T-cell (primary cell): ENCODE measurements at regions not wholly inside any gene's neighbourhood (a gene's known extent, or its start where the extent isn't known, plus 50 kb on each side); places are given as distances from the start of the nearest gene placed in this dataset.

ENCODE experiments used
- ATAC-seq, 4 experiments: fragments of 200-7000 bp in 3 of 4; fragments of 150-1000 bp in 1 of 4; cut with Tn5 transposase; replicated peaks in 1 of 4; 1 replicate in 3 of 4; 2 replicates in 1 of 4; pipeline ENCODE4 v1.10.0; 2021; ENCODE audit warnings: moderate library complexity in 3 of 4, mild to moderate bottlenecking in 2 of 4, moderate number of reproducible peaks in 1 of 4
- CTCF ChIA-PET, 2 donors: fragments of 300-600 bp; sonication (Branson Sonifier 250); formaldehyde crosslinking; loops; one replicate each; lab custom pipeline; 2022; ENCODE audit warnings: antibody characterized with exemption in 2 of 2; lab: Charles Lee
- POLR2A ChIA-PET, 2 donors: fragments of 300-600 bp; sonication (Branson Sonifier 250); formaldehyde crosslinking; loops; one replicate each; lab custom pipeline; 2022; ENCODE audit warnings: antibody characterized with exemption in 2 of 2; lab: Charles Lee
- DNase-seq, 35 experiments: peaks; one replicate each; pipeline versions ENCODE4 v3.0.0 to v3.0.0-alpha.2; 2013 to 2023
- H3K27ac ChIP-seq: one replicate; pipeline ENCODE4 v1.5.1; 2013; ENCODE audit warnings: low read length
- H3K27me3 ChIP-seq, 2 experiments: replicated peaks in 1 of 2; 1 replicate in 1 of 2; 2 replicates in 1 of 2; pipeline versions ENCODE4 v1.6.1 to v1.7.0; 2013; ENCODE audit warnings: low read length in 1 of 2, mixed read lengths in 1 of 2; ENCODE audit not compliant: control insufficient read depth in 2 of 2, insufficient read depth in 2 of 2; ENCODE audit errors: extremely low read depth in 1 of 2
- H3K36me3 ChIP-seq, 2 donors: 1 replicate in 1 of 2; 2 replicates in 1 of 2; pipeline versions ENCODE4 v1.6.1 to v1.7.0; 2013; ENCODE audit warnings: low read length in 1 of 2; ENCODE audit not compliant: control insufficient read depth in 2 of 2, insufficient read depth in 1 of 2; ENCODE audit errors: extremely low read depth in 1 of 2
- H3K4me1 ChIP-seq, 2 experiments: 1 replicate in 1 of 2; 2 replicates in 1 of 2; pipeline versions ENCODE4 v1.6.1 to v1.7.0; 2013; ENCODE audit warnings: low read length in 2 of 2, mixed read lengths in 1 of 2; ENCODE audit not compliant: insufficient read depth in 2 of 2, control insufficient read depth in 1 of 2; ENCODE audit errors: extremely low read depth in 1 of 2
- H3K4me3 ChIP-seq, 2 donors: 1 replicate in 1 of 2; 2 replicates in 1 of 2; pipeline versions ENCODE4 v1.5.1 to v1.7.0; 2013; ENCODE audit warnings: mild to moderate bottlenecking in 2 of 2, low read length in 1 of 2, moderate library complexity in 1 of 2; ENCODE audit not compliant: control insufficient read depth in 1 of 2; ENCODE audit errors: extremely low read depth in 1 of 2
- H3K9me3 ChIP-seq: 2 replicates; pipeline ENCODE4 v1.7.0; 2013
- H3K27ac Mint-ChIP-seq, 2 donors: one replicate each; pipeline ENCODE4 v1.8.0; 2020 to 2021; ENCODE audit warnings: mild to moderate bottlenecking in 2 of 2, mixed read lengths in 2 of 2
- H3K27me3 Mint-ChIP-seq, 2 donors: one replicate each; pipeline ENCODE4 v1.8.0; 2021 to 2022; ENCODE audit warnings: mixed read lengths in 2 of 2
- H3K36me3 Mint-ChIP-seq: one replicate; pipeline ENCODE4 v1.8.0; 2021; ENCODE audit warnings: mixed read lengths
- H3K4me1 Mint-ChIP-seq, 3 donors: one replicate each; pipeline ENCODE4 v1.8.0; 2020 to 2022; ENCODE audit warnings: mixed read lengths in 3 of 3, mild to moderate bottlenecking in 1 of 3
- H3K4me3 Mint-ChIP-seq, 3 donors: one replicate each; pipeline ENCODE4 v1.8.0; 2020 to 2022; ENCODE audit warnings: mild to moderate bottlenecking in 3 of 3, mixed read lengths in 3 of 3, moderate library complexity in 3 of 3
- H3K9me3 Mint-ChIP-seq, 3 donors: one replicate each; pipeline ENCODE4 v1.8.0; 2020 to 2022; ENCODE audit warnings: mixed read lengths in 3 of 3
- WGBS: methylation state at CpG from one replicate; pipeline ENCODE4 v1.1.5; 2013; ENCODE audit warnings: missing lambda C conversion rate; ENCODE audit not compliant: insufficient coverage; 5-methylcytosine and 5-hydroxymethylcytosine counted together

DNA sequence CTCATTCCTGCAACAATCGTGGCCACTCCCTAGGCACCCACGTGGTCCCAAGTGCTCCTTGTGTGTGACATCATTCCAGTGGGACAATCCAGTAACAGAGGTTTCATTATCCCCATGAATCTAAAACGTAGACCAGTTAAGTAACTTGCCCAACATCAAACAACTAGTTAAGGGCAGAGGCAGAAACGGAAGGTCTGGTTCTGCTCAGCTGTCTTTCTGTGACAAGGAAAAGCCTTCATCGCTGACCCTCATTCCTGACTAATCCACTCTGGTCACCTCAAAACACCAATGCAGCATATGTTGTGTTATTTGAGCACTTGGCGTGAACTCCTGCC lies 261.4 kb upstream of the JARID2 start:
- 75% methylated on average over 5 of the region's 6 CpGs for WGBS
- H3K36me3 ChIP-seq, result no peaks in the 10 kb centered on the region
- ATAC-seq, result no peak
- no peak overlapping the region for H3K27ac ChIP-seq
- DNase-seq, result no peak
- CTCF ChIA-PET, result no interaction called here
- H3K4me3 ChIP-seq, result no peak overlapping the region
- peaks cover 0 to 9% of the 10 kb centered on the region in 2 experiments for H3K27me3 ChIP-seq
- H3K36me3 Mint-ChIP-seq, result no peaks in the 10 kb centered on the region
- H3K4me3 Mint-ChIP-seq, result no peak overlapping the region
- H3K9me3 Mint-ChIP-seq, result no peaks in the 10 kb centered on the region
- no peak overlapping the region for H3K27ac Mint-ChIP-seq
- no peaks in the 10 kb centered on the region for H3K4me1 ChIP-seq
- POLR2A ChIA-PET, result no interaction called here
- peaks cover 13 to 14% of the 10 kb centered on the region in 2 donors for H3K27me3 Mint-ChIP-seq
- H3K9me3 ChIP-seq, result no peaks in the 10 kb centered on the region
- no peaks in the 10 kb centered on the region for H3K4me1 Mint-ChIP-seq

DNA sequence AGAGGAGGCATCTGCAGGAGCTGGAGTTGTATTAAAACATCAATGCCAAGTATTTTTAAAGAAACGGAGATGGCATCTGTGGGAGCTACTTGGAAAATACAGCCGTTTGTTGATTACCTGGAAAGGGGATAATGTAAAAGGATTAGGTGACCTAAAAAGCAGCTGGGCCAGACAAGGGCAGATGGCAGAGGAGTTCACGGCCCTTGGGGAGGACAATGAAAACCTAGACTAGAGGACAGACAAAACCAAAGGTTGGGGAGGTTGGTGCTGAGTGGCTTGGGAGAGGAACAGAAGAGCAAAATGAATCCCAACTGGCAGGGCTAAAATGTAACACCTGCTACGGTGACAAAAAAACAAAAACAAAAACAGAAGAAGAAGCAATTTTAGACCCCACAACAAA lies 260.5 kb upstream of the JARID2 start:
- no peaks in the 10 kb centered on the region for H3K4me1 Mint-ChIP-seq
- 79% methylated on average over 3 of the region's 4 CpGs for WGBS
- ChIA-PET CTCF (no interaction called here), POLR2A (no interaction called here)
- H3K27me3 Mint-ChIP-seq, result peaks cover 13 to 14% of the 10 kb centered on the region in 2 donors
- no peak overlapping the region for H3K27ac Mint-ChIP-seq
- no peaks in the 10 kb centered on the region for H3K4me1 ChIP-seq
- H3K9me3 Mint-ChIP-seq, result no peaks in the 10 kb centered on the region
- ATAC-seq (no peak), DNase-seq (no peak)
- H3K27me3 ChIP-seq, result peaks cover 0 to 9% of the 10 kb centered on the region in 2 experiments
- H3K36me3 ChIP-seq, result no peaks in the 10 kb centered on the region
- H3K27ac ChIP-seq, result no peak overlapping the region
- no peak overlapping the region for H3K4me3 Mint-ChIP-seq
- H3K4me3 ChIP-seq, result no peak overlapping the region
- H3K36me3 Mint-ChIP-seq, result no peaks in the 10 kb centered on the region
- no peaks in the 10 kb centered on the region for H3K9me3 ChIP-seq

DNA sequence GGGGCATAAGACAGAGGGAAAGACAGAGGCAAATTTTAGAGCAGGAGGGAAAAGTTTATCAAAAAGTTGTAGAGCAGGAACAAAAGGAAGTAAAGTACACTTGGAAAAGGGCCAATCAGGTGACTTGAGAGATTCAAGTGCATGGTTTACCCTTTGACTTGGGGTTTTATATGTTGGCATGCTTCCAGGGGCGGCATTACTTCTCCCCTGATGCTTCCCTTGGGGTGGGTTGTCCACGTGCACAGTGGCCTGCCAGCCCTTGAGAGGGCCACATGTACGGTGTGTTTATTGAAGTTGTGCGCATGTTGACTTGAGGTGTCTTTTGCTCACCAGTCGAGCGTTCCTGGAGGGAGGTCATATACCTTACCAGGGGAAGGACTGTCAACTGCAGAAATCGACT lies 259.5 kb upstream of the JARID2 start:
- Histone ChIP-seq H3K4me3 (no peak overlapping the region), H3K9me3 (no peaks in the 10 kb centered on the region), H3K4me1 (no peaks in the 10 kb centered on the region), H3K36me3 (no peaks in the 10 kb centered on the region), H3K27me3 (peaks cover 0 to 9% of the 10 kb centered on the region in 2 experiments), H3K27ac (no peak overlapping the region)
- ChIA-PET POLR2A (no interaction called here), CTCF (no interaction called here)
- DNase-seq, result no peak
- 80% methylated on average over 4 of the region's 7 CpGs for WGBS
- no peak for ATAC-seq
- Mint-ChIP-seq H3K4me1 (no peaks in the 10 kb centered on the region), H3K4me3 (no peak overlapping the region), H3K27me3 (peaks cover 12 to 13% of the 10 kb centered on the region in 2 donors), H3K36me3 (no peaks in the 10 kb centered on the region), H3K27ac (no peak overlapping the region), H3K9me3 (no peaks in the 10 kb centered on the region)

DNA sequence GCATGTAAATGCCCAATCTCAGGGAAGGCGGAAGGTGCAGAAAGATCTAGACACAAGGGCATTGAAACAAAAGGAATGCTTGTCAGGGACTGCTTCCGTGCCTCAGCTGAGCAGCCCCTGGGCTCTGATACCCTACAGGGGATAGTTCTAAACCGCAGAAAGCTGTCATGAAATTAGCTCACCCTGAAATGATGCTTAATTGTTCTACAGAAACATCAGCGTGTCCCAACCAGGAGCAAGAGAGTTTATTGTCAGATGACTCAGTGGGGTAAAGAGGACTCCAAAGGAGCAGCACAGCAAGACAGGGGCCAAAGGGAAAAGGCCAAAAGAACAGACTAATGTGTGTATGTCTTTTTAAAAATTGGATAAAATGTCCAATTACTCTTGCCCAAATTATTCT lies 258.4 kb upstream of the JARID2 start:
- Mint-ChIP-seq H3K4me3 (no peak overlapping the region), H3K27me3 (peaks cover 7% of the 10 kb centered on the region in 2 donors), H3K4me1 (no peaks in the 10 kb centered on the region), H3K27ac (no peak overlapping the region), H3K36me3 (no peaks in the 10 kb centered on the region), H3K9me3 (no peaks in the 10 kb centered on the region)
- ChIA-PET POLR2A (no interaction called here), CTCF (no interaction called here)
- H3K27ac ChIP-seq, result no peak overlapping the region
- ATAC-seq (no peak), DNase-seq (no peak)
- peaks cover 0 to 5% of the 10 kb centered on the region in 2 experiments for H3K27me3 ChIP-seq
- H3K4me1 ChIP-seq, result no peaks in the 10 kb centered on the region
- 94% methylated on average over 3 of the region's 4 CpGs for WGBS
- no peaks in the 10 kb centered on the region for H3K9me3 ChIP-seq
- H3K4me3 ChIP-seq, result no peak overlapping the region
- no peaks in the 10 kb centered on the region for H3K36me3 ChIP-seq

DNA sequence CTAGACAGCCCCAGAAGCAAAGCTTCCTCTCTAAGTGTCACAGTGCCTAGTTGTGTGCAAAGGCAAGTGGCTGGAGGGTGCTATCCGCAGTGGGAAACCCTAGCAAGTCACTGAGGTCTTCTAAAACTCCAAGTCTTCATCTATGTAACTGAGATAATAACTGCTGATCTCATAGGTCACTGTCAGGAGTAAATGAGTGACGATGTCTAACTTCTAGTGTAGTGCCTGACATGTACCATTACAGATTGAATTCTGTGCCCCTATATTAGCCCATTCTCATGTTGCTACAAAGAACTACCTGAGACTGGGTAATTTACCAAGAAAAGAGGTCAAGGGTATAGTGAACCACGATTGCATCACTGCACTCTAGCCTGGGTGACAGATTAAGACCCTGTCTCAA lies 253.5 kb upstream of the JARID2 start:
- Mint-ChIP-seq H3K9me3 (no peaks in the 10 kb centered on the region), H3K4me3 (no peak overlapping the region), H3K36me3 (no peaks in the 10 kb centered on the region), H3K4me1 (no peaks in the 10 kb centered on the region), H3K27me3 (no peaks in the 10 kb centered on the region), H3K27ac (no peak overlapping the region)
- H3K4me3 ChIP-seq, result no peak overlapping the region
- H3K27me3 ChIP-seq, result no peaks in the 10 kb centered on the region
- H3K4me1 ChIP-seq, result no peaks in the 10 kb centered on the region
- no CpG with 5 or more reads among the region's 3 CpGs for WGBS
- ChIA-PET CTCF (no interaction called here), POLR2A (no interaction called here)
- H3K27ac ChIP-seq, result no peak overlapping the region
- no peak for ATAC-seq
- DNase-seq, result no peak
- H3K36me3 ChIP-seq, result no peaks in the 10 kb centered on the region
- H3K9me3 ChIP-seq, result no peaks in the 10 kb centered on the region

DNA sequence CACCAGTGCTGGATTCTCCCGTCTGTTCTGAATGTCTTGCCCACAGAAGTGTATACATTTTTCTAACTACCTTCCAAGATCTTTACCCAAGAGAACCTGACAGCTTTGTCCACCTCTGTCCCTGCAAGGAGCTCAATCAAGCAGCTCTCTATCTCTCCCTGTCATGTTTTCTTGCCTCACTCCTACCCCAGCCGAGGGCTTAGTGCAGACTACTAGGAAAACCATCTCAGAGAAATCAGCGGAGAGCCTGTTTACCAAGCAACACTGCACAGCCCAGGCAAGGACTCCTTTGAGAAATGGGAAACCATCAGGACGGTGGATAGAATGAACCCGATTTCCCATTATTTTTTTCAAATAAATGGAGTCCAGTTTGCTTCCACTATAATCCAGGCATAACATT lies 250.7 kb upstream of the JARID2 start:
- Mint-ChIP-seq H3K36me3 (no peaks in the 10 kb centered on the region), H3K4me1 (no peaks in the 10 kb centered on the region), H3K27ac (no peak overlapping the region), H3K9me3 (no peaks in the 10 kb centered on the region), H3K4me3 (no peak overlapping the region), H3K27me3 (no peaks in the 10 kb centered on the region)
- no peaks in the 10 kb centered on the region for H3K9me3 ChIP-seq
- no peaks in the 10 kb centered on the region for H3K4me1 ChIP-seq
- H3K27me3 ChIP-seq, result no peaks in the 10 kb centered on the region
- H3K36me3 ChIP-seq, result no peaks in the 10 kb centered on the region
- CTCF ChIA-PET, result no interaction called here
- no peak for ATAC-seq
- DNase-seq, result no peak
- POLR2A ChIA-PET, result no interaction called here
- WGBS, result 95% methylated on average over 3 of the region's 5 CpGs
- H3K27ac ChIP-seq, result no peak overlapping the region
- no peak overlapping the region for H3K4me3 ChIP-seq

DNA sequence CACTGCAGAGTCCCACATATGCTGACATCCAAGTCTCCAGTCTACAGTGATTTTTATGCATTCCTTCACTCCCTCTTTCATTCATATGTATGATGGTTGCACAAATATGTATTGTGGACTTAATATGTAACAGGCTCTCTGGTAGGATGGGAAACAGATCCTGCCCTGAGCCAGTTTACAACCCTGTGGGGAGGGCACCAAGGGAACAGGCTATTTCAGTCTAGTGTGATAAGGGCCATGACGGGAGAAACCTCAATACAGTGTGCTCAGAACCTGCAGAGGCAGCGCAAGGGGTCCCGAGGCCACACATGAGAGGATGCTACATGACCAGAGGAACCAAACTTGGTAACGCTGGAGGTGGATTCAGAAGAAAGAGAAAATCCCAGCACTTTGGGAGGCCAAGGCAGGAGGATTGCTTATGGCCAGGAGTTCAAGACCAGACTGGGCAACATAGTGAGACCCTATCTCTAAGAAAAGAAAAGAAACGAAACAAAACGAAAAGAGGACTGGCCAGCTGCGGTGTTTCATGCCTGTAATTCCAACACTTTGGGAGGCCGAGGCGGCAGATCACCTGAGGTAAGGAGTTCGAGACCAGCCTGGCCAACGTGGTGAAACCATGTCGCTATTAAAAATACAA lies 249.8 kb upstream of the JARID2 start:
- Mint-ChIP-seq H3K36me3 (no peaks in the 10 kb centered on the region), H3K4me3 (no peak overlapping the region), H3K27ac (no peak overlapping the region), H3K27me3 (no peaks in the 10 kb centered on the region), H3K9me3 (no peaks in the 10 kb centered on the region), H3K4me1 (no peaks in the 10 kb centered on the region)
- DNase-seq (no peak), ATAC-seq (no peak)
- 94% methylated on average over 4 of the region's 12 CpGs for WGBS
- Histone ChIP-seq H3K36me3 (no peaks in the 10 kb centered on the region), H3K4me3 (no peak overlapping the region), H3K27me3 (no peaks in the 10 kb centered on the region), H3K4me1 (no peaks in the 10 kb centered on the region), H3K27ac (no peak overlapping the region), H3K9me3 (no peaks in the 10 kb centered on the region)
- ChIA-PET CTCF (no interaction called here), POLR2A (no interaction called here)
